HepG2 (cell line): ENCODE measurements at regions not wholly inside any gene's neighbourhood (a gene's known extent, or its start where the extent isn't known, plus 50 kb on each side); places are given as distances from the start of the nearest gene placed in this dataset. TPM values are rescaled to one million over a fixed set of nuclear protein-coding genes. Genes with fewer than 3 reads are reported as not detected.
"Not testable (repeated sequence)": the region's sequence is repeated elsewhere in the genome, so short reads cannot be mapped to it uniquely, and the experiment has no call there.

Experiments used
- ATAC-seq: fragments of 200-7000 bp; cut with Tn5 transposase; 3 replicates; pipeline ENCODE4 v1.9.1; 2020; ENCODE audit warnings: mild to moderate bottlenecking, moderate library complexity
- BruUV-seq: library from RNA; stranded (reverse); fragments of 400-500 nt; replicated peaks from 2 replicates; lab custom pipeline; 2021; lab: Mats Ljungman, UMichigan
- CTCF ChIA-PET: fragments of 300-600 bp; formaldehyde crosslinking; extraction: SDS; loops from one replicate; lab custom pipeline; 2021; ENCODE audit warnings: low total read pairs, inconsistent platforms, low intra/inter-chr PET ratio; lab: Yijun Ruan, JAX
- POLR2A ChIA-PET: fragments of 350-600 bp; sonication (Branson Sonifier 250); formaldehyde crosslinking; loops from one replicate; lab custom pipeline; 2020; ENCODE audit warnings: antibody characterized with exemption, inconsistent platforms; lab: Yijun Ruan, JAX
- DNase-seq: peaks from one replicate; pipeline ENCODE4 v3.0.0-alpha.2; 2015; ENCODE audit warnings: low spot score
- FAIRE-seq: peaks from 3 replicates; lab custom pipeline; 2011; peaks lifted over from hg19 to GRCh38; lab: Jason Lieb, UNC
- H2AFZ ChIP-seq: one replicate; pipeline ENCODE4 v1.6.1; 2011; ENCODE audit warnings: low read length, inconsistent platforms
- H3K27ac ChIP-seq: fragments of 300-600 bp; 3 replicates; pipeline ENCODE4 v1.8.0; 2011; ENCODE audit warnings: mixed run types, mild to moderate bottlenecking, mixed read lengths, low read length, inconsistent platforms; ENCODE audit not compliant: insufficient read depth; ENCODE audit errors: extremely low read length
- H3K27me3 ChIP-seq, 2 experiments: fragments of 200-600 bp in 1 of 2; 2 replicates in 1 of 2; 3 replicates in 1 of 2; pipeline versions ENCODE4 v1.6.0 to v1.8.0; 2011; ENCODE audit warnings: low read length in 2 of 2, mild to moderate bottlenecking in 2 of 2, moderate library complexity in 2 of 2, inconsistent platforms in 1 of 2; ENCODE audit not compliant: insufficient read depth in 2 of 2, control insufficient read depth in 1 of 2
- H3K36me3 ChIP-seq, 2 experiments: fragments of 200-600 bp in 1 of 2; replicated peaks in 1 of 2; 2 replicates in 1 of 2; 3 replicates in 1 of 2; pipeline versions ENCODE4 v1.5.1 to v1.8.0; 2011; ENCODE audit warnings: low read length in 2 of 2, inconsistent platforms in 1 of 2; ENCODE audit not compliant: insufficient read depth in 2 of 2, control insufficient read depth in 1 of 2
- H3K4me1 ChIP-seq: 2 replicates; pipeline ENCODE4 v1.5.1; 2012; ENCODE audit warnings: low read length, inconsistent platforms; ENCODE audit not compliant: insufficient read depth
- H3K4me2 ChIP-seq: 2 replicates; pipeline ENCODE4 v1.6.0; 2011; ENCODE audit warnings: low read depth, low read length, inconsistent platforms
- H3K4me3 ChIP-seq, 3 experiments: fragments of 200-600 bp in 1 of 3; sonication (generic), shearing (Covaris generic) in 1 of 3; replicated peaks in 1 of 3; 2 replicates each; pipeline ENCODE4 v1.5.1; 2011 to 2016; ENCODE audit warnings: low read length in 3 of 3, inconsistent platforms in 2 of 3, low read depth in 2 of 3, mild to moderate bottlenecking in 2 of 3, control low read depth in 1 of 3, mixed read lengths in 1 of 3; ENCODE audit not compliant: insufficient read depth in 1 of 3
- H3K79me2 ChIP-seq: one replicate; pipeline ENCODE4 v1.6.1; 2011; ENCODE audit warnings: low read length, inconsistent platforms; ENCODE audit not compliant: insufficient read depth
- H3K9ac ChIP-seq: 2 replicates; pipeline ENCODE4 v1.6.0; 2011; ENCODE audit warnings: mild to moderate bottlenecking, low read depth, low read length, inconsistent platforms; ENCODE audit not compliant: insufficient read depth
- H3K9me3 ChIP-seq: 2 replicates; pipeline ENCODE4 v1.5.1; 2012; ENCODE audit warnings: mild to moderate bottlenecking, low read length
- H4K20me1 ChIP-seq: 2 replicates; pipeline ENCODE4 v1.6.0; 2011; ENCODE audit warnings: inconsistent platforms, mild to moderate bottlenecking, low read length, moderate library complexity; ENCODE audit not compliant: insufficient read depth
- WGBS: methylation state at CpG from one replicate; pipeline ENCODE4 v1.1.6; 2017; ENCODE audit warnings: low lambda C conversion rate; 5-methylcytosine and 5-hydroxymethylcytosine counted together
- in situ Hi-C: cut with HindIII; loops from 2 replicates; pipeline ENCODE4 v1.10.0; 2017; ENCODE audit warnings: low pct_unique_long_range_greater_than_20kb; ENCODE audit not compliant: extremely low pct_ligation_motif_present
- intact Hi-C: fragments of 100-400 bp; cut with micrococcal nuclease; formaldehyde crosslinking; loops from one replicate; pipeline ENCODE4 v1.10.0; 2022; ENCODE audit not compliant: unreplicated experiment
- microRNA-seq: library from miRNA; unstranded; fragments of <30 nt; microRNA quantifications from one replicate; pipeline ENCODE4, GENCODE V29; 2020
- small RNA-seq, 3 experiments: library from RNA; depleted of rRNA; stranded (forward); fragments of <200 nt; gene quantifications; one replicate each; pipeline ENCODE3, GENCODE V24; 2012; ENCODE audit warnings: low read depth in 2 of 3, low replicate concordance in 1 of 3; ENCODE audit not compliant: insufficient read length in 3 of 3, insufficient read depth in 2 of 3

GRCh38 chr4:9718246-9718939, 63.0 kb upstream of the DRD5 start:
- intact Hi-C loops, in situ Hi-C loops, H3K36me3 ChIP-seq, FAIRE-seq, H3K27me3 ChIP-seq, H3K79me2 ChIP-seq, H3K9me3 ChIP-seq, ATAC-seq, H2AFZ ChIP-seq, H4K20me1 ChIP-seq, POLR2A ChIA-PET, H3K4me1 ChIP-seq, H3K27ac ChIP-seq, CTCF ChIA-PET, H3K4me3 ChIP-seq, H3K4me2 ChIP-seq, BruUV-seq, H3K9ac ChIP-seq, DNase-seq: not testable (repeated sequence)
- 0% methylated on average over 1 of the region's 1 CpG for WGBS

GRCh38 chr4:9722131-9722530, 59.3 kb upstream of the DRD5 start:
- DNase-seq, H3K9ac ChIP-seq, CTCF ChIA-PET, H3K4me2 ChIP-seq, intact Hi-C loops, H3K4me3 ChIP-seq, FAIRE-seq, H4K20me1 ChIP-seq, BruUV-seq, H2AFZ ChIP-seq, ATAC-seq, in situ Hi-C loops, H3K36me3 ChIP-seq, POLR2A ChIA-PET, H3K4me1 ChIP-seq, H3K9me3 ChIP-seq, H3K27ac ChIP-seq, H3K27me3 ChIP-seq, H3K79me2 ChIP-seq: not testable (repeated sequence)
- whole genome bisulfite sequencing: 41% methylated on average over 11 of the region's 11 CpGs

Small RNA genes in the stretch of these regions (microRNA-seq; reads per million reads assigned to microRNA genes)
- gene MIR548I2: not detected

Small RNA genes in the stretch of these regions (small RNA-seq; reads per million reads assigned to genes)
- 0 reads per million in 3 experiments for gene MIR548I2
- gene RF00017: 0 reads per million in 3 experiments
- gene SNRPCP13: 0 reads per million in 3 experiments
